Inflammatory macrophage (primary cell): ENCODE measurements at regions not wholly inside any gene's neighbourhood (a gene's known extent, or its start where the extent isn't known, plus 50 kb on each side); places are given as distances from the start of the nearest gene placed in this dataset.
"Not testable (repeated sequence)": the region's sequence is repeated elsewhere in the genome, so short reads cannot be mapped to it uniquely, and the experiment has no call there.

ENCODE experiments used
- DNase-seq, 2 donors: peaks; one replicate each; pipeline ENCODE4 v3.0.0-alpha.2; 2020 to 2022

GRCh38 chr13:104686484-104686883 is 1620.3 kb upstream of the SLC10A2 start:
- DNase-seq = no peak

GRCh38 chr13:104683789-104684188 is 1617.6 kb upstream of the SLC10A2 start:
- no peak for DNase-seq

- DNase-seq = no peak
Measured at GRCh38 chr13:104678161-104678560, 1611.9 kb upstream of the SLC10A2 start.

- DNase-seq = no peak
Measured at GRCh38 chr13:104671901-104672300, 1605.7 kb upstream of the SLC10A2 start.

- DNase-seq = no peak
Measured at GRCh38 chr13:104657196-104657595, 1591.0 kb upstream of the SLC10A2 start.

GRCh38 chr13:104650431-104650830 is 1584.2 kb upstream of the SLC10A2 start:
- no peak for DNase-seq

- DNase-seq = no peak
Measured at GRCh38 chr13:104648291-104648690, 1582.1 kb upstream of the SLC10A2 start.

GRCh38 chr13:104645786-104646185 is 1579.6 kb upstream of the SLC10A2 start:
- DNase-seq = no peak

GRCh38 chr13:104641309-104641708 is 1575.1 kb upstream of the SLC10A2 start:
- DNase-seq = no peak

- DNase-seq = no peak
Measured at GRCh38 chr13:104635879-104636278, 1569.7 kb upstream of the SLC10A2 start.

- DNase-seq = no peak
Measured at GRCh38 chr13:104634016-104634415, 1567.8 kb upstream of the SLC10A2 start.

- no peak for DNase-seq
Measured at GRCh38 chr13:104632736-104633135, 1566.5 kb upstream of the SLC10A2 start.

GRCh38 chr13:104625201-104625600 is 1559.0 kb upstream of the SLC10A2 start:
- no peak for DNase-seq

- no peak for DNase-seq
Measured at GRCh38 chr13:104616990-104617389, 1550.8 kb upstream of the SLC10A2 start.

GRCh38 chr13:104614361-104615145 is 1548.3 kb upstream of the SLC10A2 start:
- no peak for DNase-seq

GRCh38 chr13:104608331-104608730 is 1542.1 kb upstream of the SLC10A2 start:
- DNase-seq = no peak

GRCh38 chr13:104605435-104605834 is 1539.2 kb upstream of the SLC10A2 start:
- DNase-seq = not testable (repeated sequence)

GRCh38 chr13:104597546-104598180 is 1531.4 kb upstream of the SLC10A2 start:
- DNase-seq = no peak

GRCh38 chr13:104595511-104595910 is 1529.3 kb upstream of the SLC10A2 start:
- no peak for DNase-seq

- DNase-seq = no peak
Measured at GRCh38 chr13:104594806-104595205, 1528.6 kb upstream of the SLC10A2 start.

- no peak for DNase-seq
Measured at GRCh38 chr13:104593693-104594092, 1527.5 kb upstream of the SLC10A2 start.

GRCh38 chr13:104593251-104593576 is 1527.0 kb upstream of the SLC10A2 start:
- no peak for DNase-seq

GRCh38 chr13:104592545-104593250 is 1526.5 kb upstream of the SLC10A2 start:
- DNase-seq = no peak

- DNase-seq = no peak
Measured at GRCh38 chr13:104592127-104592526, 1525.9 kb upstream of the SLC10A2 start.
